Transverse colon (tissue), 4 donors: ENCODE measurements at regions not wholly inside any gene's neighbourhood (a gene's known extent, or its start where the extent isn't known, plus 50 kb on each side); places are given as distances from the start of the nearest gene placed in this dataset.

Source experiments
- POLR2A ChIP-seq: fragments of 450-650 bp; IDR thresholded peaks from one replicate; pipeline ENCODE4 v1.6.1; 2016; ENCODE audit warnings: antibody characterized with exemption, mild to moderate bottlenecking, moderate library complexity
- POLR2AphosphoS5 ChIP-seq, 3 donors: sonication (generic); formaldehyde crosslinking; IDR thresholded peaks; one replicate each; pipeline ENCODE4 v1.6.1; 2016; ENCODE audit warnings: antibody characterized with exemption in 3 of 3
- TF ChIP-seq, protein P1 (sequence below), 5 experiments: fragments of 200-600 bp in 3 of 5; fragments of 450-650 bp in 2 of 5; sonication (generic) in 3 of 5; IDR thresholded peaks; 1 replicate in 2 of 5; 2 replicates in 3 of 5; pipeline ENCODE4 v1.5.1; 2016 to 2017; ENCODE audit warnings: antibody characterized with exemption in 5 of 5, inconsistent platforms in 3 of 5, mild to moderate bottlenecking in 2 of 5, moderate library complexity in 1 of 5

DNA sequence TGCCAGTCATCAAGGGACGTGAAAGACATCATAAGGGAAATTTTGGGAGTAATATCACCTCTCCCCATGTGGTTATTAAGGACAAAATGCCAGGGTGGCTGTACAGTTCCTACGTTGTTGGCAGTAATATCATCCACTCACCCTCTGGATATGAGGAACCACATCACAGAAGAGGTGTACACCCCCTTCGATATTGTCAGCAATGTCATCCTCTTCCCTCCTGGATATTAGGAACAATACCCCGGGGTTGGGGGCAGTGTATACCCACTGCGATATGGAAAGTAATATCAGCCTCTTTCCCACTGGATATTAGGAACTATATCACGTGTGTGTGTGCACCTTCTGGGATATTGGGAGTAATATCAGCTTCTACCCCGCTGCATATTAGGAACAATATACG lies 1933.3 kb downstream of the SUCLG1 start:
- TF ChIP-seq POLR2AphosphoS5 (IDR thresholded peaks at IDR 0.05) (no peak), POLR2A (no peak)
- TF ChIP-seq, protein P1, sequence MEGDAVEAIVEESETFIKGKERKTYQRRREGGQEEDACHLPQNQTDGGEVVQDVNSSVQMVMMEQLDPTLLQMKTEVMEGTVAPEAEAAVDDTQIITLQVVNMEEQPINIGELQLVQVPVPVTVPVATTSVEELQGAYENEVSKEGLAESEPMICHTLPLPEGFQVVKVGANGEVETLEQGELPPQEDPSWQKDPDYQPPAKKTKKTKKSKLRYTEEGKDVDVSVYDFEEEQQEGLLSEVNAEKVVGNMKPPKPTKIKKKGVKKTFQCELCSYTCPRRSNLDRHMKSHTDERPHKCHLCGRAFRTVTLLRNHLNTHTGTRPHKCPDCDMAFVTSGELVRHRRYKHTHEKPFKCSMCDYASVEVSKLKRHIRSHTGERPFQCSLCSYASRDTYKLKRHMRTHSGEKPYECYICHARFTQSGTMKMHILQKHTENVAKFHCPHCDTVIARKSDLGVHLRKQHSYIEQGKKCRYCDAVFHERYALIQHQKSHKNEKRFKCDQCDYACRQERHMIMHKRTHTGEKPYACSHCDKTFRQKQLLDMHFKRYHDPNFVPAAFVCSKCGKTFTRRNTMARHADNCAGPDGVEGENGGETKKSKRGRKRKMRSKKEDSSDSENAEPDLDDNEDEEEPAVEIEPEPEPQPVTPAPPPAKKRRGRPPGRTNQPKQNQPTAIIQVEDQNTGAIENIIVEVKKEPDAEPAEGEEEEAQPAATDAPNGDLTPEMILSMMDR (IDR thresholded peaks at IDR 0.05) = no peak
